ENCODE measurements at regions not wholly inside any gene's neighbourhood (a gene's known extent, or its start where the extent isn't known, plus 50 kb on each side); places are given as distances from the start of the nearest gene placed in this dataset.

DNA sequence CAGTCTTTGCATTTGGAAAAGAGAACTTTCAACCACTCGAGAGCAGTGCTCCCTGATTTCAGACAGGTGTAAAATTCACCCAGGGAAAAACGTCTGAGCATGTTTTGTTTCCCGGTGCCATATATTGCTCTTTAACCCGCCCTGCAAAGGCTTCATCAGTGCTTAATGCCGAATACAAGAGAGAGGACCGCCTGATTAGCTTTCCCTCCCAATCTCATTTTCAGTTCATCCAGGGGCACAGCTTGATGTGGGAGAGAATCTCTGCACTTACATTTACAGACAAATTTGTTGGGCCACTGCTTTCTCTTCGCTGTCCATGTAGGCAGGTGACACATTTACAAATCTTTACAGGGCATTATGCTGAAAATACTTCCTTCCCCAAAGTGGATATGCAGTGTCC lies 499.1 kb downstream of the LIG4 start:
- Histone ChIP-seq H4K5ac (ENCODE audit: insufficient read length, low read depth, low read length) (no peak overlapping the region), H2BK20ac (ENCODE audit: low read depth, low read length, poor library complexity, severe bottlenecking) (no peak overlapping the region), H3K79me1 (ENCODE audit: insufficient read depth, low read depth, low read length, poor library complexity, severe bottlenecking) (no peaks in the 10 kb centered on the region), H3K23me2 (ENCODE audit: insufficient read length, low read depth, low read length, poor library complexity, severe bottlenecking) (no peaks in the 10 kb centered on the region), H3K27me3 (ENCODE audit: insufficient read depth, low read length) (no peaks in the 10 kb centered on the region), H2BK15ac (ENCODE audit: low read depth, low read length) (no peak overlapping the region), H3K23ac (ENCODE audit: insufficient read length, low read depth, low read length) (no peak overlapping the region), H4K8ac (replicated peaks; ENCODE audit: insufficient read length, low read depth, low read length) (no peak overlapping the region), H2BK12ac (ENCODE audit: insufficient read length, low read depth, low read length) (no peak overlapping the region), H4K91ac (ENCODE audit: insufficient read length, low read depth, low read length) (no peak overlapping the region), H3T11ph (ENCODE audit: low read length) (no peak overlapping the region), H3K4ac (ENCODE audit: low read depth, low read length) (no peak overlapping the region), H3K27ac (ENCODE audit: insufficient read length, low read depth, low read length) (no peak overlapping the region), H2BK120ac (ENCODE audit: low read depth, low read length, poor library complexity, severe bottlenecking) (no peak overlapping the region), H3K79me2 (ENCODE audit: insufficient read depth, low read length) (no peaks in the 10 kb centered on the region), H4K20me1 (ENCODE audit: control insufficient read depth, insufficient read depth, insufficient read length) (no peaks in the 10 kb centered on the region), H3K9ac (ENCODE audit: extremely low read depth, insufficient read length, low read length) (no peak overlapping the region), H3K14ac (ENCODE audit: insufficient read depth, low read length) (no peak overlapping the region), H3K56ac (ENCODE audit: insufficient read length, low read depth, low read length) (no peak overlapping the region), H3K18ac (ENCODE audit: insufficient read length, low read depth, low read length) (no peak overlapping the region), H2BK5ac (ENCODE audit: insufficient read length, low read length) (no peak overlapping the region), H2AK5ac (ENCODE audit: insufficient read length, low read length) (no peak overlapping the region), H3K4me2 (ENCODE audit: insufficient read depth, insufficient read length, low read length) (no peak overlapping the region), H3K4me1 (ENCODE audit: insufficient read depth, low read length) (no peaks in the 10 kb centered on the region), H2AFZ (ENCODE audit: low read length) (no peak overlapping the region), H3K9me3 (ENCODE audit: control insufficient read depth, low read depth, low read length) (no peaks in the 10 kb centered on the region)
- Mint-ChIP-seq H3K27ac (no peak overlapping the region; a peak in 1 of 7 replicates), H3K4me1 (peaks cover 8 to 13% of the 10 kb centered on the region in 2 experiments), H3K9me3 (no peaks in the 10 kb centered on the region), H3K36me3 (ENCODE audit: insufficient read depth in 1 of 3, low read depth in 3 of 3) (no peaks in the 10 kb centered on the region), H3K27me3 (ENCODE audit: low read depth) (no peaks in the 10 kb centered on the region), H3K4me3 (no peak overlapping the region)
- TF ChIP-seq, protein P1, sequence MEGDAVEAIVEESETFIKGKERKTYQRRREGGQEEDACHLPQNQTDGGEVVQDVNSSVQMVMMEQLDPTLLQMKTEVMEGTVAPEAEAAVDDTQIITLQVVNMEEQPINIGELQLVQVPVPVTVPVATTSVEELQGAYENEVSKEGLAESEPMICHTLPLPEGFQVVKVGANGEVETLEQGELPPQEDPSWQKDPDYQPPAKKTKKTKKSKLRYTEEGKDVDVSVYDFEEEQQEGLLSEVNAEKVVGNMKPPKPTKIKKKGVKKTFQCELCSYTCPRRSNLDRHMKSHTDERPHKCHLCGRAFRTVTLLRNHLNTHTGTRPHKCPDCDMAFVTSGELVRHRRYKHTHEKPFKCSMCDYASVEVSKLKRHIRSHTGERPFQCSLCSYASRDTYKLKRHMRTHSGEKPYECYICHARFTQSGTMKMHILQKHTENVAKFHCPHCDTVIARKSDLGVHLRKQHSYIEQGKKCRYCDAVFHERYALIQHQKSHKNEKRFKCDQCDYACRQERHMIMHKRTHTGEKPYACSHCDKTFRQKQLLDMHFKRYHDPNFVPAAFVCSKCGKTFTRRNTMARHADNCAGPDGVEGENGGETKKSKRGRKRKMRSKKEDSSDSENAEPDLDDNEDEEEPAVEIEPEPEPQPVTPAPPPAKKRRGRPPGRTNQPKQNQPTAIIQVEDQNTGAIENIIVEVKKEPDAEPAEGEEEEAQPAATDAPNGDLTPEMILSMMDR (conservative IDR thresholded peaks at IDR 0.05): no peak
- WGBS (ENCODE audit: extremely low coverage, insufficient read length, low lambda C conversion rate): no CpG with 5 or more reads among the region's 7 CpGs
- DNase-seq: no peak

Data from H9 (cell line).